NCI-H146 treated with DMSO at 0.1 percent for 48 hours (cell line): ENCODE measurements at regions not wholly inside any gene's neighbourhood (a gene's known extent, or its start where the extent isn't known, plus 50 kb on each side); places are given as distances from the start of the nearest gene placed in this dataset.

Source experiments
- DNase-seq: peaks from one replicate; lab custom pipeline; 2025; ENCODE audit not compliant: unreplicated experiment; lab: John Stamatoyannopoulos, UW

GRCh38 chr2:156099382-156099781, 233.1 kb downstream of the NR4A2 start:
- peak; percentile 47 for DNase-seq

GRCh38 chr2:156098506-156098905, 234.0 kb downstream of the NR4A2 start:
- peak; percentile 88 for DNase-seq

- no peak for DNase-seq
These were observed 243.9 kb downstream of the NR4A2 start for GRCh38 chr2:156088587-156088986.

GRCh38 chr2:156087875-156088274, 244.6 kb downstream of the NR4A2 start:
- DNase-seq = no peak

- DNase-seq = no peak
These were observed 248.6 kb downstream of the NR4A2 start for GRCh38 chr2:156083763-156084493.

- no peak for DNase-seq
These were observed 252.7 kb downstream of the NR4A2 start for GRCh38 chr2:156079845-156080244.

GRCh38 chr2:156077041-156077742, 255.3 kb downstream of the NR4A2 start:
- no peak for DNase-seq

GRCh38 chr2:156065912-156066311, 266.6 kb downstream of the NR4A2 start:
- no peak for DNase-seq

GRCh38 chr2:156064540-156064939, 268.0 kb downstream of the NR4A2 start:
- DNase-seq = no peak

GRCh38 chr2:156057647-156058046, 274.9 kb downstream of the NR4A2 start:
- DNase-seq = no peak

- no peak for DNase-seq
These were observed 277.5 kb downstream of the NR4A2 start for GRCh38 chr2:156054983-156055382.

GRCh38 chr2:156046900-156047299, 285.6 kb downstream of the NR4A2 start:
- no peak for DNase-seq

GRCh38 chr2:156042895-156043294, 289.6 kb downstream of the NR4A2 start:
- no peak for DNase-seq

GRCh38 chr2:156038021-156038420, 294.5 kb downstream of the NR4A2 start:
- no peak for DNase-seq

GRCh38 chr2:156037482-156037881, 295.0 kb downstream of the NR4A2 start:
- DNase-seq = no peak

GRCh38 chr2:156031121-156031520, 301.4 kb downstream of the NR4A2 start:
- no peak for DNase-seq

- no peak for DNase-seq
These were observed 309.2 kb downstream of the NR4A2 start for GRCh38 chr2:156023229-156023869.

GRCh38 chr2:156021146-156022040, 311.1 kb downstream of the NR4A2 start:
- DNase-seq = no peak

- no peak for DNase-seq
These were observed 313.2 kb downstream of the NR4A2 start for GRCh38 chr2:156019341-156019740.

GRCh38 chr2:156017341-156017885, 315.1 kb downstream of the NR4A2 start:
- DNase-seq = no peak

GRCh38 chr2:156009293-156009692, 323.2 kb downstream of the NR4A2 start:
- DNase-seq = no peak
